ENCODE measurements at regions not wholly inside any gene's neighbourhood (a gene's known extent, or its start where the extent isn't known, plus 50 kb on each side); places are given as distances from the start of the nearest gene placed in this dataset.

DNA sequence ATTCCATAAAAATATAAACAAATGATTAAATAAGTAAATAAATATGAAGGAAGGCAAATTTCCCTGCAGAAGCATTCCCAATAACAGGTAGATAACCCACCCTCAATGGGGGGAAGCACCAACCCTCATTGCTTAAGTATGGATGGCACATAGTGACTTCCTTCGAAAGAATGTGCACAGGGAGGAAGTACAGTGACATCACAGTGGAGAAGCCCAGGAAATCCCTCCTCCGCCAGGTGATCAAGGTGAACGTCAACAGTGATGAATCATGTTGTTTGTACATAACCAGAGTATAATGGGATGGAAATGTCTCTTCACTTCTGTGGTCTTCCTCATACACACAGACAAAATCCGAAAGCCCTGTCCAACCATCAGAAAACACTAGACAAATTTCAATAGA is 267.9 kb downstream of the THBS2 start:
- TF ChIP-seq, protein P1, sequence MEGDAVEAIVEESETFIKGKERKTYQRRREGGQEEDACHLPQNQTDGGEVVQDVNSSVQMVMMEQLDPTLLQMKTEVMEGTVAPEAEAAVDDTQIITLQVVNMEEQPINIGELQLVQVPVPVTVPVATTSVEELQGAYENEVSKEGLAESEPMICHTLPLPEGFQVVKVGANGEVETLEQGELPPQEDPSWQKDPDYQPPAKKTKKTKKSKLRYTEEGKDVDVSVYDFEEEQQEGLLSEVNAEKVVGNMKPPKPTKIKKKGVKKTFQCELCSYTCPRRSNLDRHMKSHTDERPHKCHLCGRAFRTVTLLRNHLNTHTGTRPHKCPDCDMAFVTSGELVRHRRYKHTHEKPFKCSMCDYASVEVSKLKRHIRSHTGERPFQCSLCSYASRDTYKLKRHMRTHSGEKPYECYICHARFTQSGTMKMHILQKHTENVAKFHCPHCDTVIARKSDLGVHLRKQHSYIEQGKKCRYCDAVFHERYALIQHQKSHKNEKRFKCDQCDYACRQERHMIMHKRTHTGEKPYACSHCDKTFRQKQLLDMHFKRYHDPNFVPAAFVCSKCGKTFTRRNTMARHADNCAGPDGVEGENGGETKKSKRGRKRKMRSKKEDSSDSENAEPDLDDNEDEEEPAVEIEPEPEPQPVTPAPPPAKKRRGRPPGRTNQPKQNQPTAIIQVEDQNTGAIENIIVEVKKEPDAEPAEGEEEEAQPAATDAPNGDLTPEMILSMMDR (IDR thresholded peaks at IDR 0.05) = no peak
- TF ChIP-seq EZH2 (IDR thresholded peaks at IDR 0.05) (no peak), EZH2phosphoT487 (IDR thresholded peaks at IDR 0.05) (no peak)
